H9 (cell line): ENCODE measurements at regions not wholly inside any gene's neighbourhood (a gene's known extent, or its start where the extent isn't known, plus 50 kb on each side); places are given as distances from the start of the nearest gene placed in this dataset.

Experiments used
- DNase-seq: peaks from one replicate; pipeline ENCODE4 v3.0.0-alpha.2; 2017
- H2AFZ ChIP-seq: one replicate; pipeline ENCODE4 v1.6.1; 2013; ENCODE audit warnings: mild to moderate bottlenecking, low read length, control low read depth, moderate library complexity
- H2AK5ac ChIP-seq: 2 replicates; pipeline ENCODE4 v1.6.1; 2013; ENCODE audit warnings: low read length, control low read depth, mixed read lengths; ENCODE audit not compliant: insufficient read length
- H2BK120ac ChIP-seq: one replicate; pipeline ENCODE4 v1.6.1; 2013; ENCODE audit warnings: low read depth, mild to moderate bottlenecking, low read length, control low read depth, inconsistent platforms; ENCODE audit not compliant: poor library complexity, severe bottlenecking
- H2BK12ac ChIP-seq: 2 replicates; pipeline ENCODE4 v1.6.1; 2013; ENCODE audit warnings: low read length, control low read depth, mixed read lengths, low read depth; ENCODE audit not compliant: insufficient read length
- H2BK15ac ChIP-seq: 2 replicates; pipeline ENCODE4 v1.6.1; 2013; ENCODE audit warnings: low read depth, low read length, control low read depth
- H2BK20ac ChIP-seq: one replicate; pipeline ENCODE4 v1.6.1; 2013; ENCODE audit warnings: low read depth, mild to moderate bottlenecking, low read length, control low read depth, inconsistent platforms; ENCODE audit not compliant: poor library complexity, severe bottlenecking
- H2BK5ac ChIP-seq: 2 replicates; pipeline ENCODE4 v1.6.1; 2013; ENCODE audit warnings: low read length, control low read depth, mixed read lengths; ENCODE audit not compliant: insufficient read length
- H3K14ac ChIP-seq: 2 replicates; pipeline ENCODE4 v1.6.1; 2013; ENCODE audit warnings: low read length, control low read depth; ENCODE audit not compliant: insufficient read depth
- H3K18ac ChIP-seq: 2 replicates; pipeline ENCODE4 v1.6.1; 2013; ENCODE audit warnings: low read depth, mild to moderate bottlenecking, mixed read lengths, low read length, control low read depth; ENCODE audit not compliant: insufficient read length
- H3K23ac ChIP-seq: 2 replicates; pipeline ENCODE4 v1.6.1; 2013; ENCODE audit warnings: low read length, control low read depth, mixed read lengths, low read depth; ENCODE audit not compliant: insufficient read length
- H3K23me2 ChIP-seq: 2 replicates; pipeline ENCODE4 v1.6.1; 2013; ENCODE audit warnings: low read depth, mild to moderate bottlenecking, mixed read lengths, low read length, control low read depth; ENCODE audit not compliant: insufficient read length, poor library complexity, severe bottlenecking
- H3K27ac ChIP-seq: 2 replicates; pipeline ENCODE4 v1.5.1; 2013; ENCODE audit warnings: low read length, control low read depth, mixed read lengths, low read depth; ENCODE audit not compliant: insufficient read length
- H3K27me3 ChIP-seq: 2 replicates; pipeline ENCODE4 v1.6.1; 2013; ENCODE audit warnings: low read length, control low read depth, inconsistent platforms; ENCODE audit not compliant: insufficient read depth
- H3K4ac ChIP-seq: 2 replicates; pipeline ENCODE4 v1.6.1; 2013; ENCODE audit warnings: low read depth, mild to moderate bottlenecking, control low read depth, inconsistent platforms, low read length, moderate library complexity
- H3K4me1 ChIP-seq: 2 replicates; pipeline ENCODE4 v1.6.1; 2013; ENCODE audit warnings: low read length, control low read depth, inconsistent platforms; ENCODE audit not compliant: insufficient read depth
- H3K4me2 ChIP-seq: 2 replicates; pipeline ENCODE4 v1.6.1; 2013; ENCODE audit warnings: low read length, control low read depth, mixed read lengths; ENCODE audit not compliant: insufficient read length, insufficient read depth
- H3K56ac ChIP-seq: 2 replicates; pipeline ENCODE4 v1.6.1; 2013; ENCODE audit warnings: low read depth, mild to moderate bottlenecking, mixed read lengths, low read length, control low read depth; ENCODE audit not compliant: insufficient read length
- H3K79me1 ChIP-seq: 2 replicates; pipeline ENCODE4 v1.6.1; 2013; ENCODE audit warnings: low read depth, mild to moderate bottlenecking, moderate library complexity, low read length, control low read depth, inconsistent platforms; ENCODE audit not compliant: insufficient read depth, poor library complexity, severe bottlenecking
- H3K79me2 ChIP-seq: 2 replicates; pipeline ENCODE4 v1.6.1; 2013; ENCODE audit warnings: low read length, control low read depth, inconsistent platforms; ENCODE audit not compliant: insufficient read depth
- H3K9ac ChIP-seq: 2 replicates; pipeline ENCODE4 v1.6.1; 2013; ENCODE audit warnings: low read length, control low read depth, mixed read lengths; ENCODE audit not compliant: insufficient read length; ENCODE audit errors: extremely low read depth
- H3K9me3 ChIP-seq: one replicate; pipeline ENCODE4 v1.6.1; 2013; ENCODE audit warnings: low read depth, low read length, inconsistent platforms; ENCODE audit not compliant: control insufficient read depth
- H3T11ph ChIP-seq: one replicate; pipeline ENCODE4 v1.6.1; 2013; ENCODE audit warnings: mild to moderate bottlenecking, low read length, control low read depth, inconsistent platforms
- H4K20me1 ChIP-seq: one replicate; pipeline ENCODE4 v1.6.1; 2013; ENCODE audit not compliant: control insufficient read depth, insufficient read length, insufficient read depth
- H4K5ac ChIP-seq: 2 replicates; pipeline ENCODE4 v1.6.1; 2013; ENCODE audit warnings: low read depth, mild to moderate bottlenecking, mixed read lengths, low read length, control low read depth; ENCODE audit not compliant: insufficient read length
- H4K8ac ChIP-seq: replicated peaks from 2 replicates; pipeline ENCODE4 v1.6.1; 2013; ENCODE audit warnings: low read length, control low read depth, mixed read lengths, low read depth; ENCODE audit not compliant: insufficient read length
- H4K91ac ChIP-seq: 2 replicates; pipeline ENCODE4 v1.6.1; 2013; ENCODE audit warnings: low read depth, mild to moderate bottlenecking, moderate library complexity, mixed read lengths, low read length, control low read depth; ENCODE audit not compliant: insufficient read length
- H3K27ac Mint-ChIP-seq, 3 experiments: 2 replicates in 2 of 3; 3 replicates in 1 of 3; pipeline ENCODE4 v1.8.0; 2020 to 2021; ENCODE audit warnings: mixed read lengths in 3 of 3, mild to moderate bottlenecking in 1 of 3, moderate library complexity in 1 of 3
- H3K27me3 Mint-ChIP-seq: 2 replicates; pipeline ENCODE4 v1.8.0; 2021; ENCODE audit warnings: low read depth, mild to moderate bottlenecking, moderate library complexity, mixed read lengths
- H3K36me3 Mint-ChIP-seq, 3 experiments: 2 replicates in 2 of 3; 3 replicates in 1 of 3; pipeline ENCODE4 v1.8.0; 2020 to 2021; ENCODE audit warnings: low read depth in 3 of 3, mixed read lengths in 3 of 3; ENCODE audit not compliant: insufficient read depth in 1 of 3
- H3K4me1 Mint-ChIP-seq, 2 experiments: 2 replicates each; pipeline ENCODE4 v1.8.0; 2020; ENCODE audit warnings: mixed read lengths in 2 of 2
- H3K4me3 Mint-ChIP-seq, 2 experiments: 2 replicates in 1 of 2; 3 replicates in 1 of 2; pipeline ENCODE4 v1.8.0; 2020 to 2021; ENCODE audit warnings: mild to moderate bottlenecking in 2 of 2, mixed read lengths in 2 of 2, moderate library complexity in 1 of 2
- H3K9me3 Mint-ChIP-seq, 2 experiments: 2 replicates in 1 of 2; 3 replicates in 1 of 2; pipeline ENCODE4 v1.8.0; 2020; ENCODE audit warnings: mild to moderate bottlenecking in 2 of 2, mixed read lengths in 2 of 2, moderate library complexity in 1 of 2
- WGBS: extraction: QIAGEN DNeasy Blood & Tissue Kit; methylation state at CpG from one replicate; pipeline ENCODE4 v1.1.7; 2013; ENCODE audit warnings: missing lambda C conversion rate, low lambda C conversion rate, mixed read lengths; ENCODE audit not compliant: insufficient read length; ENCODE audit errors: extremely low coverage; 5-methylcytosine and 5-hydroxymethylcytosine counted together
- TF ChIP-seq, protein P1 (sequence below): fragments of 200-600 bp; sonication (generic); conservative IDR thresholded peaks from 3 replicates; pipeline ENCODE4 v1.8.0; 2021; ENCODE audit warnings: antibody characterized with exemption, mild to moderate bottlenecking

DNA sequence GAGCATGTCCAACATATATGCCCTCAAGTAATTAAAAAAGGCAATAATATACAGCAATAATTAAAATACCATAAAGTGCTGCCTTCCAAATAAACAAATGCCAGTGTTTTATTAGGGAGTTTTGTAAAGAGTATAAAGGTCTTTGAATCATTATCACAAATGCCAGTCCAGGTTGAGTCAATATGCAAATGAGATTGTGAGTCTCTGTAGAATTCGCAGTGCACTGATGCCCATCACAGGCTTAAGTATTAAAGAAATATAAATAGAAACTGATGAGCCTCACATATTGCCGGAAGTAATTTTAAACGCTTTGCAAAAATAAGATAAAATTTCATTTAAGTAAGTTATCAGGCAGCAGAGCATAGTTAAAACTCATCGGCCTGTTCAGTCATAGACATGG lies 205.0 kb upstream of the TECRL start:
- Histone ChIP-seq H2BK120ac (no peak overlapping the region), H3K18ac (no peak overlapping the region), H3K27ac (no peak overlapping the region), H3K9me3 (no peaks in the 10 kb centered on the region), H3K27me3 (no peaks in the 10 kb centered on the region), H4K8ac (no peak overlapping the region), H3K14ac (no peak overlapping the region), H3T11ph (no peak overlapping the region), H3K79me1 (no peaks in the 10 kb centered on the region), H2BK12ac (no peak overlapping the region), H4K20me1 (no peaks in the 10 kb centered on the region), H3K9ac (no peak overlapping the region), H3K79me2 (no peaks in the 10 kb centered on the region), H3K4ac (no peak overlapping the region), H3K23ac (no peak overlapping the region), H3K4me1 (no peaks in the 10 kb centered on the region), H2AK5ac (no peak overlapping the region), H3K56ac (no peak overlapping the region), H4K5ac (no peak overlapping the region), H3K23me2 (no peaks in the 10 kb centered on the region), H2BK20ac (no peak overlapping the region), H3K4me2 (no peak overlapping the region), H2AFZ (no peak overlapping the region), H4K91ac (no peak overlapping the region), H2BK5ac (no peak overlapping the region), H2BK15ac (no peak overlapping the region)
- H3K27me3 Mint-ChIP-seq: no peaks in the 10 kb centered on the region
- no peaks in the 10 kb centered on the region for H3K9me3 Mint-ChIP-seq
- DNase-seq: no peak
- no peaks in the 10 kb centered on the region for H3K36me3 Mint-ChIP-seq
- WGBS: no CpG with 5 or more reads among the region's 4 CpGs
- no peak overlapping the region for H3K27ac Mint-ChIP-seq
- H3K4me3 Mint-ChIP-seq: no peak overlapping the region
- peaks cover 5% of the 10 kb centered on the region in 2 experiments; a peak in 3 of 4 replicates for H3K4me1 Mint-ChIP-seq
- TF ChIP-seq, protein P1, sequence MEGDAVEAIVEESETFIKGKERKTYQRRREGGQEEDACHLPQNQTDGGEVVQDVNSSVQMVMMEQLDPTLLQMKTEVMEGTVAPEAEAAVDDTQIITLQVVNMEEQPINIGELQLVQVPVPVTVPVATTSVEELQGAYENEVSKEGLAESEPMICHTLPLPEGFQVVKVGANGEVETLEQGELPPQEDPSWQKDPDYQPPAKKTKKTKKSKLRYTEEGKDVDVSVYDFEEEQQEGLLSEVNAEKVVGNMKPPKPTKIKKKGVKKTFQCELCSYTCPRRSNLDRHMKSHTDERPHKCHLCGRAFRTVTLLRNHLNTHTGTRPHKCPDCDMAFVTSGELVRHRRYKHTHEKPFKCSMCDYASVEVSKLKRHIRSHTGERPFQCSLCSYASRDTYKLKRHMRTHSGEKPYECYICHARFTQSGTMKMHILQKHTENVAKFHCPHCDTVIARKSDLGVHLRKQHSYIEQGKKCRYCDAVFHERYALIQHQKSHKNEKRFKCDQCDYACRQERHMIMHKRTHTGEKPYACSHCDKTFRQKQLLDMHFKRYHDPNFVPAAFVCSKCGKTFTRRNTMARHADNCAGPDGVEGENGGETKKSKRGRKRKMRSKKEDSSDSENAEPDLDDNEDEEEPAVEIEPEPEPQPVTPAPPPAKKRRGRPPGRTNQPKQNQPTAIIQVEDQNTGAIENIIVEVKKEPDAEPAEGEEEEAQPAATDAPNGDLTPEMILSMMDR: no peak
